Immature natural killer cell (primary cell): ENCODE measurements at regions not wholly inside any gene's neighbourhood (a gene's known extent, or its start where the extent isn't known, plus 50 kb on each side); places are given as distances from the start of the nearest gene placed in this dataset.
A peak's percentile ranks its signal among the peaks of the same experiment; 100 is the strongest.

ENCODE experiments used
- DNase-seq, 3 donors: peaks; one replicate each; pipeline ENCODE4 v3.0.0; 2022; ENCODE audit warnings: mixed read lengths in 1 of 3
- H3K27ac Mint-ChIP-seq, 6 donors: one replicate each; pipeline ENCODE4 v1.8.0; 2020; ENCODE audit warnings: mixed read lengths in 6 of 6, mild to moderate bottlenecking in 5 of 6, inconsistent platforms in 4 of 6, moderate library complexity in 3 of 6
- H3K27me3 Mint-ChIP-seq, 3 donors: one replicate each; pipeline ENCODE4 v1.8.0; 2020 to 2021; ENCODE audit warnings: low read depth in 3 of 3, mild to moderate bottlenecking in 3 of 3, mixed read lengths in 3 of 3, moderate library complexity in 3 of 3, inconsistent platforms in 1 of 3
- H3K36me3 Mint-ChIP-seq, 3 donors: one replicate each; pipeline ENCODE4 v1.8.0; 2020; ENCODE audit warnings: mixed read lengths in 3 of 3, inconsistent platforms in 2 of 3, mild to moderate bottlenecking in 2 of 3
- H3K4me1 Mint-ChIP-seq, 2 donors: one replicate each; pipeline ENCODE4 v1.8.0; 2020; ENCODE audit warnings: inconsistent platforms in 2 of 2, mild to moderate bottlenecking in 2 of 2, mixed read lengths in 2 of 2, moderate library complexity in 1 of 2
- H3K4me3 Mint-ChIP-seq, 5 donors: one replicate each; pipeline ENCODE4 v1.8.0; 2020; ENCODE audit warnings: mild to moderate bottlenecking in 5 of 5, mixed read lengths in 5 of 5, inconsistent platforms in 3 of 5, moderate library complexity in 3 of 5
- H3K9me3 Mint-ChIP-seq, 6 donors: one replicate each; pipeline ENCODE4 v1.8.0; 2020; ENCODE audit warnings: mild to moderate bottlenecking in 6 of 6, mixed read lengths in 6 of 6, inconsistent platforms in 4 of 6, moderate library complexity in 3 of 6

DNA sequence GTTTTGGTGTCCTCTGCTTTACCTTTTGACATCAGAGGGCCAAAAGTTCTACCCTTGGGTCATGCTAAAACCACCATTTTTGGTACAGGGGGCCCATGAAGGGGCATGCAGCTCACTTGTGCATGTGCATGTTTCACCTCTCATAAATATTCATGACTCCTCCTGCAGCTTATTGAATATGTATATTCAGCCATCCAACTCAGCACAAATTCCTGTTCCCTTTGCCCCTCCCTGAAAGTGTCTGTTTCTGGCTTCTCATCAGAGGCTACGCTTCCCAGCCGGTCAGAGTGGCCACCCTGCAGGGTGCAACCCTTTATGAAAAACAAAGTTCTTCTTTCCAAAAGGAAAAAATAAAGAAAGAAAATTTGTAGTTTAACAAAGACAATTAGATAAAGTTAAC, 82.3 kb upstream of the UQCRFS1 start:
- Mint-ChIP-seq H3K36me3 (peaks cover 0 to 4% (median 0%) of the 10 kb centered on the region in 3 donors), H3K4me1 (peaks cover 16 to 17% of the 10 kb centered on the region in 2 donors), H3K9me3 (peaks cover 0 to 2% (median 0%) of the 10 kb centered on the region in 6 donors), H3K4me3 (peak overlapping the region in 1 of 5 donors; percentile 32), H3K27ac (no peak overlapping the region), H3K27me3 (peaks cover 2 to 8% (median 6%) of the 10 kb centered on the region in 3 donors)
- DNase-seq = no peak

DNA sequence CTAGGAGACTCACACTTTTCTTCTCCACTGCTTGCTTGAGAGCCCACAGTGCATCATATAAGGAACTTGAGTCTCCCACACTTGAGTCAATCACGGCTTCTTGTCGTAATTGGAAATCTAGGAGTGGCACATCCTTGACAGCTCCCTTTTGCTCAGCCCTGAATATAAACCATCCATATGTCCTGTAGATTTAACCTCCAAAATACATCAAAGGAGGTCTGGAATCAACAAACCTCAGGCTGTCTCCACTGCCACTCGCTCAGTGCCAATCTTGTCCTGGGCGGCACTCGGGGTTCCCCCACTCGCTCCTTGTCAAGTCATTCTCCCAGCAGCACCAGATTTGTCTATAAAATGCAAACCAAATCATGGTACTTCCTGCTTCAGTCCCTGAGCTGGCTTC, 84.4 kb upstream of the UQCRFS1 start:
- H3K27me3 Mint-ChIP-seq = peaks cover 2 to 8% (median 7%) of the 10 kb centered on the region in 3 donors
- H3K36me3 Mint-ChIP-seq = peaks cover 0 to 4% (median 3%) of the 10 kb centered on the region in 3 donors
- peaks cover 0 to 2% (median 0%) of the 10 kb centered on the region in 6 donors for H3K9me3 Mint-ChIP-seq
- DNase-seq = no peak
- H3K27ac Mint-ChIP-seq = no peak overlapping the region
- H3K4me1 Mint-ChIP-seq = peaks cover 27 to 31% of the 10 kb centered on the region in 2 donors
- H3K4me3 Mint-ChIP-seq = no peak overlapping the region

DNA sequence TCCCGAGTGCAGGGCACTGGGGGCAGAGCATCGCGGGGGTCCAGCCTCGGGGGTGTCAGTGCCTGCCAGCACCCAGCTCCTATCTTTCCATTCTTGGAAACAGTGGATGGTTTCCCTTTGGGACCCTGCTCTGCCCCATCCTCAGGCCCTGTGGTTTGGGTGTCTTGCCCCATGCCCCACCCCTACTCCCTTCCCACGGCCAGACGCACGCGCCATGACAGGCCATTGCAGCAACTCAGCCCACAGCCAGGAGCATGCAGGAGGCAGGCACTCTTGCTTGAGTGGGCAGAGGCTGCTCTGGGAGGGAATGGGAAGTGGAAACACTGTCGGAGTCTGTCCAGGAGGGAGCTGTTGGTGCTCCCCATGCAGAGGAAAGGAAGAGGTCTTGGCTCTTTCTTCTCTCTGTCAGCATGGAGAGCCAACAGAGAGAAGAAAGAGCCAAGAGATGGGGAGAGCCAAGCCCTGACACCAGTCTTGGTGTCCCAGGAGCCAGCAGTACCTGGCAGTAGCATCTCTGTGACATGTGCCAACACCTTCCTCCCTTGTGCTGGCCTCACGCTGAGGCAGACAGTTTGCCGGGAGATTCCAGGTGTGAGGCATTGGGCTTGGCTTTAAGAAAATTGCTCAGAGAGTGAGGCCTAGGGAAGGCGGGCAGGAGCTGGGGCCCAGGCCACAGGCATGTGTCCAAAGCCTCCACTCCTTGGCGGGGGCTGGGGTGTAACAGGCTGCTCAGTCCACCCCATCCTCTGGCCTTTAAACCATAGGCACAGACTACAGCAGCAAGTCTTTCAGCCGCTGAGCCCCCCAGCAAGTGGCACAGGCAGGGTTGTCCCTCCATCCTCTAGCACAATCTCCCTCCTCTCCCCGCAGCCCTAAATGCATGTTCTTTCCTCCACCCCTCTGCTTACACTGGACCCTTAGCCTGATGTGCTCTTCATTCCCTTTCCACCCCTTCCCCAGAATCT, 86.7 kb upstream of the UQCRFS1 start:
- peaks cover 0 to 4% (median 3%) of the 10 kb centered on the region in 3 donors for H3K36me3 Mint-ChIP-seq
- H3K9me3 Mint-ChIP-seq = no peaks in the 10 kb centered on the region
- no peak overlapping the region for H3K4me3 Mint-ChIP-seq
- DNase-seq = no peak
- peaks cover 2 to 8% (median 5%) of the 10 kb centered on the region in 3 donors for H3K27me3 Mint-ChIP-seq
- H3K4me1 Mint-ChIP-seq = peaks cover 27 to 31% of the 10 kb centered on the region in 2 donors
- H3K27ac Mint-ChIP-seq = no peak overlapping the region

GRCh38 chr19:29302002-29302928, 89.3 kb upstream of the UQCRFS1 start:
- peaks cover 0 to 4% (median 3%) of the 10 kb centered on the region in 3 donors for H3K36me3 Mint-ChIP-seq
- peak overlapping the region in 4 of 6 donors; percentile 25 to 86 (median 40) for H3K27ac Mint-ChIP-seq
- peaks cover 0 to 9% (median 4%) of the 10 kb centered on the region in 3 donors for H3K27me3 Mint-ChIP-seq
- H3K4me3 Mint-ChIP-seq = peak overlapping the region; percentile 57 to 76 (median 67)
- peak; percentile 26 to 61 (median 46) for DNase-seq
- H3K9me3 Mint-ChIP-seq = no peaks in the 10 kb centered on the region
- H3K4me1 Mint-ChIP-seq = peaks cover 26 to 30% of the 10 kb centered on the region in 2 donors

- Mint-ChIP-seq H3K27me3 (peaks cover 0 to 12% (median 6%) of the 10 kb centered on the region in 3 donors), H3K9me3 (no peaks in the 10 kb centered on the region), H3K27ac (peak overlapping the region in 4 of 6 donors; percentile 19 to 86 (median 25)), H3K4me3 (peak overlapping the region; percentile 57 to 76 (median 67)), H3K4me1 (peaks cover 26 to 30% of the 10 kb centered on the region in 2 donors), H3K36me3 (peaks cover 0 to 3% (median 0%) of the 10 kb centered on the region in 3 donors)
- DNase-seq = peak in 1 of 3 donors; percentile 25
Measured at GRCh38 chr19:29303069-29303718, 90.2 kb upstream of the UQCRFS1 start.

DNA sequence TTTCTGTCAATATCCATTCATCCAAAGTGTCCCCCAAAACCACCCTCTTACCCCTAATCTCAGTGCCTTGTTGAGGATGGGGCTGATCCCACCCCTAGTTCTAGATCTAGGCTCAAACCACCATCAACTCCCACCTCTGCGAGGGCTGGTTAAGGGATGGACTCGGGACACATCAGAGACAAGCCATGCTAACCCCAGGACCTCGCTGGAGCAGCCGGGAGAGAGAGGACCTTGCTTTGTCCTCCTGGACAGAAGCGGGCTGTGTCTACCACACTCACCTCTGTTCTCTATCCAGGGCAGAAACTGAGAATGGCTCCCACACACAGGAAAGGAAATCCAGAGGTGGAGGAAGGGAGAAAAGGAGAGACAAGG, 90.8 kb upstream of the UQCRFS1 start:
- H3K4me1 Mint-ChIP-seq = peaks cover 26 to 30% of the 10 kb centered on the region in 2 donors
- H3K27me3 Mint-ChIP-seq = peaks cover 2 to 12% (median 6%) of the 10 kb centered on the region in 3 donors
- H3K9me3 Mint-ChIP-seq = no peaks in the 10 kb centered on the region
- H3K27ac Mint-ChIP-seq = peak overlapping the region in 1 of 6 donors; percentile 35
- peaks cover 0 to 3% (median 0%) of the 10 kb centered on the region in 3 donors for H3K36me3 Mint-ChIP-seq
- peak overlapping the region in 2 of 5 donors; percentile 40 to 76 for H3K4me3 Mint-ChIP-seq
- DNase-seq = no peak

- peaks cover 26 to 30% of the 10 kb centered on the region in 2 donors for H3K4me1 Mint-ChIP-seq
- no peak for DNase-seq
- H3K9me3 Mint-ChIP-seq = no peaks in the 10 kb centered on the region
- H3K4me3 Mint-ChIP-seq = no peak overlapping the region
- peaks cover 2 to 15% (median 15%) of the 10 kb centered on the region in 3 donors for H3K27me3 Mint-ChIP-seq
- H3K36me3 Mint-ChIP-seq = peaks cover 0 to 3% (median 0%) of the 10 kb centered on the region in 3 donors
- no peak overlapping the region for H3K27ac Mint-ChIP-seq
Measured at GRCh38 chr19:29305268-29305667, 92.3 kb upstream of the UQCRFS1 start.

- Mint-ChIP-seq H3K27me3 (peaks cover 14 to 18% (median 16%) of the 10 kb centered on the region in 3 donors), H3K27ac (no peak overlapping the region), H3K4me1 (no peaks in the 10 kb centered on the region), H3K4me3 (no peak overlapping the region), H3K9me3 (no peaks in the 10 kb centered on the region), H3K36me3 (no peaks in the 10 kb centered on the region)
- no peak for DNase-seq
Measured at GRCh38 chr19:29308977-29309590, 96.1 kb upstream of the UQCRFS1 start.

GRCh38 chr19:29309637-29310036, 96.7 kb upstream of the UQCRFS1 start:
- no peaks in the 10 kb centered on the region for H3K9me3 Mint-ChIP-seq
- peaks cover 14 to 18% (median 16%) of the 10 kb centered on the region in 3 donors for H3K27me3 Mint-ChIP-seq
- no peaks in the 10 kb centered on the region for H3K4me1 Mint-ChIP-seq
- H3K27ac Mint-ChIP-seq = no peak overlapping the region
- H3K36me3 Mint-ChIP-seq = no peaks in the 10 kb centered on the region
- DNase-seq = no peak
- H3K4me3 Mint-ChIP-seq = no peak overlapping the region

DNA sequence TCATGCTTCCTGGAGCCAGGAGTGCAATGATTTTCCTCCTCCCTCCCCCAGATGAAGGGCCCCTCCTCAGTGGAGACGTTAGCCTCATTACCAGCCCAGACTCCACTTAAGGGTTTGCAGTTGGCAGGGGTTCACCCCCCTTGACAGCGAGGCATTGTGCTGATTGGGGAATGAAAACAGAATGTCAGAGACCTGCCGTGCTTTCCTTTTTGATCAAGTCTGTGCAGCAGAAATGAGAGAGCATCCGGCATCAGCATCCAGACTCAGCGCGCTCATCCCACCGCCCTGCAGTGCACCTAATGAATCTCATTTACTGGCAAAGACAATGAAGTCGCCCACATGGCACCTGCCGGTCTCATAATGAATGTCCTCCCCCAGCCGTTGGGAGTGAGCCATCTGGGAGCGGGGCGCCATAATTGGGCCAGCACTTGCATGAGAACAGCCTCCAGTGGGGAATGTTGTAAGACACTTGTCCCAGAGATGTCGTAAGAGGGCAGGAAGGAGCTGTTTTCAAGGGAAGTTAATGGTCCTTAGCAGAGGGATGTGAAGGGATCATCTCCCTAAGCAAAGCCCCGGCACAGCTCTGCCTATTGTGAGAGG, 98.3 kb upstream of the UQCRFS1 start:
- Mint-ChIP-seq H3K27ac (no peak overlapping the region), H3K4me3 (no peak overlapping the region), H3K27me3 (peaks cover 14% of the 10 kb centered on the region in 3 donors), H3K4me1 (no peaks in the 10 kb centered on the region), H3K9me3 (no peaks in the 10 kb centered on the region), H3K36me3 (no peaks in the 10 kb centered on the region)
- DNase-seq = no peak

DNA sequence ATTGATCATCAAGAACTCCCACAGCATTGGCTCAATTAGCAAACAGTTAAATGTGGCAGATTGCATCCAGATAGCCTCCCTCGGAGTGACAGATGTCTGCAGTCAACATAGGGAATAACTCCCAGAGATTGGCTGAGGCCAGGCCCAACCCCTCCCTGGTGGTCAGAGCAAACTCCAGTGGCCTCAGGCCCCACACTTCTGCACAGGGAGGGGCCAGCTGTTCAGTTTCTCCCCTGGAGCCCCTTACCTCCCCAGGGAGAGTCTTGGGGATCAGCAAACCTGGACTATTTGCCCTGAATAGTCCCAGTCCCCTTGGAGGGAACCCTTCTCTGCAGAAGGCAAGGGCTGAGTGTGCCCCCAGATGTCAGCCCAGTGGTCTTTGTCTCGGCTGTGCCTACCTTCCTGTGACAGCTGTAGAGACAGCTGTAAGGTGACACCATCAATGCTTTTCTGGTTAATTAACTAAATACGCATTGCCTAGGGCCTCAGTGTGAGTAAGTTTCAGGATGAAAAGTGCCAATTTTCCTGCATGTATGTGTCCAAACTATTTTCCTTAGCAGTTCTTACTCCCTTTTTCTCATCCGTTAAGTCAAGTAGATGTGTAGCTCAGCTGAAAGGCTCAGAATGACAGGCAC, 102.7 kb upstream of the UQCRFS1 start:
- DNase-seq = no peak
- no peak overlapping the region for H3K27ac Mint-ChIP-seq
- no peaks in the 10 kb centered on the region for H3K9me3 Mint-ChIP-seq
- no peaks in the 10 kb centered on the region for H3K4me1 Mint-ChIP-seq
- H3K36me3 Mint-ChIP-seq = no peaks in the 10 kb centered on the region
- no peak overlapping the region for H3K4me3 Mint-ChIP-seq
- H3K27me3 Mint-ChIP-seq = peaks cover 2 to 15% (median 3%) of the 10 kb centered on the region in 3 donors

DNA sequence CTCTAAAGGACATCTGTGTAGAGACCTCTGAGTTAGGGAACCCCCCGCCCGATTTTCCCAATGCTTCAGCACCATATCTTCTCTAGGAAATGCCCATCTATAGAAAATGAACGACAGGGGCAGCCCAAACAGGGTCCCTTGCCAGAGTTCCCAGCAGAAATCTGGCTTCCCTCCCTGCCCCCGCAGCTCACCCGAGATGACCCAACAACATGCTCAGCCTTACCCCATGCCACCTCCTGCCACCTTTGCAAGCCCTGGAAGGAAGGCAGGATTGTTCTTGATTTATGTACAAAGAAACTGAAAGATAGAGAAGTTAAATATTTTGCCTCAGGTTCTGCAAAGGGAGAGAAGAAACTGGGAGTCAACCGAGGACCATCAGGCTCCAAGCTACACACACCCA, 105.6 kb upstream of the UQCRFS1 start:
- H3K4me3 Mint-ChIP-seq = no peak overlapping the region

More for the DNA sequence above, 105.6 kb upstream of the UQCRFS1 start:
- no peak for DNase-seq
- no peaks in the 10 kb centered on the region for H3K9me3 Mint-ChIP-seq
- peaks cover 1 to 4% (median 2%) of the 10 kb centered on the region in 3 donors for H3K27me3 Mint-ChIP-seq
- H3K4me1 Mint-ChIP-seq = no peaks in the 10 kb centered on the region
- H3K27ac Mint-ChIP-seq = no peak overlapping the region
- H3K36me3 Mint-ChIP-seq = no peaks in the 10 kb centered on the region
